Body of pancreas (tissue), 4 donors: ENCODE measurements at regions not wholly inside any gene's neighbourhood (a gene's known extent, or its start where the extent isn't known, plus 50 kb on each side); places are given as distances from the start of the nearest gene placed in this dataset.
A peak's percentile ranks its signal among the peaks of the same experiment; 100 is the strongest.

Experiments
- ATAC-seq: fragments of 150-250 bp; one replicate; pipeline ENCODE4 v1.9.1; 2016
- DNase-seq, 4 donors: peaks; one replicate each; pipeline ENCODE4 v3.0.0-alpha.2; 2019
- H3K27ac ChIP-seq, 4 donors: fragments of 200-600 bp; sonication (generic); 1 replicate in 3 of 4; 2 replicates in 1 of 4; pipeline versions ENCODE4 v1.5.1 to v1.6.1; 2016 to 2019; ENCODE audit warnings: mild to moderate bottlenecking in 1 of 4, mixed read lengths in 1 of 4, moderate library complexity in 1 of 4
- H3K27me3 ChIP-seq, 2 donors: fragments of 200-600 bp; sonication (generic); one replicate each; pipeline ENCODE4 v1.6.0; 2016; ENCODE audit warnings: mild to moderate bottlenecking in 1 of 2
- H3K36me3 ChIP-seq, 2 donors: fragments of 200-600 bp; sonication (generic); replicated peaks in 1 of 2; 2 replicates each; pipeline ENCODE4 v1.5.1; 2016; ENCODE audit warnings: low read depth in 2 of 2; ENCODE audit not compliant: insufficient read depth in 1 of 2
- H3K4me1 ChIP-seq: fragments of 200-600 bp; sonication (generic); one replicate; pipeline ENCODE4 v1.6.0; 2016
- H3K4me3 ChIP-seq, 2 donors: fragments of 200-600 bp; sonication (generic); 1 replicate in 1 of 2; 2 replicates in 1 of 2; pipeline ENCODE4 v1.5.1; 2016 to 2019
- H3K9me3 ChIP-seq, 3 donors: fragments of 200-600 bp; sonication (generic); 1 replicate in 2 of 3; 2 replicates in 1 of 3; pipeline ENCODE4 v1.5.1; 2016
- CTCF ChIP-seq, 7 experiments: fragments of 450-650 bp in 4 of 7; fragments of 200-600 bp in 3 of 7; sonication (generic) in 3 of 7; IDR thresholded peaks; one replicate each; pipeline ENCODE4 v1.5.1; 2016 to 2019; ENCODE audit warnings: antibody characterized with exemption in 7 of 7
- POLR2A ChIP-seq, 3 donors: fragments of 450-650 bp; IDR thresholded peaks; one replicate each; pipeline ENCODE4 v1.6.1; 2016; ENCODE audit warnings: antibody characterized with exemption in 3 of 3, mild to moderate bottlenecking in 2 of 3
- WGBS, 2 donors: methylation state at CpG; one replicate each; pipeline ENCODE4 v1.1.5; 2017; 5-methylcytosine and 5-hydroxymethylcytosine counted together
- intact Hi-C: fragments of 100-400 bp; cut with DNase I; formaldehyde crosslinking; loops from one replicate; pipeline ENCODE4 v1.15.1; 2023

GRCh38 chr2:147689220-147689909 is 155.5 kb upstream of the ACVR2A start:
- peak in 1 of 4 donors; percentile 20 for DNase-seq
- intact Hi-C loops: no loop called here
- ATAC-seq: no peak
- 50 to 68% methylated on average over 2 of the region's 2 CpGs for WGBS, 2 donors
- Histone ChIP-seq H3K4me1 (no peaks in the 10 kb centered on the region), H3K27me3 (no peaks in the 10 kb centered on the region), H3K27ac (no peak overlapping the region), H3K36me3 (no peaks in the 10 kb centered on the region), H3K4me3 (no peak overlapping the region), H3K9me3 (no peaks in the 10 kb centered on the region)
- no peak for TF ChIP-seq POLR2A (IDR thresholded peaks at IDR 0.05)
- no peak for TF ChIP-seq CTCF (IDR thresholded peaks at IDR 0.05)

GRCh38 chr2:147688242-147688641 is 156.6 kb upstream of the ACVR2A start:
- ATAC-seq: no peak
- H3K4me1 ChIP-seq: no peaks in the 10 kb centered on the region
- 65% methylated on average over 1 of the region's 1 CpG for whole genome bisulfite sequencing, 2 donors

GRCh38 chr2:147686365-147686764 is 158.5 kb upstream of the ACVR2A start:
- ATAC-seq: no peak
- H3K36me3 ChIP-seq: no peaks in the 10 kb centered on the region
- no peaks in the 10 kb centered on the region for H3K4me1 ChIP-seq
- H3K9me3 ChIP-seq: no peaks in the 10 kb centered on the region
- DNase-seq: no peak
- H3K27me3 ChIP-seq: no peaks in the 10 kb centered on the region
- no peak for TF ChIP-seq CTCF (IDR thresholded peaks at IDR 0.05)
- no peak for TF ChIP-seq POLR2A (IDR thresholded peaks at IDR 0.05)
- intact Hi-C loops: no loop called here
- WGBS, 2 donors: 84 to 89% methylated on average over 13 to 14 of the region's 21 CpGs
- H3K4me3 ChIP-seq: no peak overlapping the region
- no peak overlapping the region for H3K27ac ChIP-seq

More at GRCh38 chr2:147688242-147688641, 156.6 kb upstream of the ACVR2A start:
- no peaks in the 10 kb centered on the region for H3K9me3 ChIP-seq
- no peaks in the 10 kb centered on the region for H3K27me3 ChIP-seq
- intact Hi-C loops: no loop called here
- no peak for DNase-seq
- no peaks in the 10 kb centered on the region for H3K36me3 ChIP-seq
- no peak overlapping the region for H3K27ac ChIP-seq
- TF ChIP-seq POLR2A (IDR thresholded peaks at IDR 0.05) (no peak), CTCF (IDR thresholded peaks at IDR 0.05) (no peak)
- no peak overlapping the region for H3K4me3 ChIP-seq

GRCh38 chr2:147684903-147685302 is 159.9 kb upstream of the ACVR2A start:
- DNase-seq (no peak), ATAC-seq (no peak)
- no peak for TF ChIP-seq CTCF (IDR thresholded peaks at IDR 0.05)
- TF ChIP-seq POLR2A (IDR thresholded peaks at IDR 0.05): no peak
- WGBS, 2 donors: 75 to 80% methylated on average over 4 of the region's 4 CpGs
- Histone ChIP-seq H3K9me3 (no peaks in the 10 kb centered on the region), H3K4me1 (no peaks in the 10 kb centered on the region), H3K4me3 (no peak overlapping the region), H3K36me3 (no peaks in the 10 kb centered on the region), H3K27me3 (no peaks in the 10 kb centered on the region), H3K27ac (no peak overlapping the region)
- intact Hi-C loops: no loop called here

- TF ChIP-seq CTCF (IDR thresholded peaks at IDR 0.05) (no peak), POLR2A (IDR thresholded peaks at IDR 0.05) (no peak)
- no peaks in the 10 kb centered on the region for H3K27me3 ChIP-seq
- intact Hi-C loops: no loop called here
- H3K4me1 ChIP-seq: no peaks in the 10 kb centered on the region
- no peak for ATAC-seq
- WGBS, 2 donors: 78 to 89% methylated on average over 2 of the region's 2 CpGs
- H3K27ac ChIP-seq: no peak overlapping the region
- no peak overlapping the region for H3K4me3 ChIP-seq
- DNase-seq: no peak
- H3K9me3 ChIP-seq: no peaks in the 10 kb centered on the region
- H3K36me3 ChIP-seq: no peaks in the 10 kb centered on the region
Measured at GRCh38 chr2:147683380-147683779, 161.4 kb upstream of the ACVR2A start.
